ENCODE measurements at regions not wholly inside any gene's neighbourhood (a gene's known extent, or its start where the extent isn't known, plus 50 kb on each side); places are given as distances from the start of the nearest gene placed in this dataset.

DNA sequence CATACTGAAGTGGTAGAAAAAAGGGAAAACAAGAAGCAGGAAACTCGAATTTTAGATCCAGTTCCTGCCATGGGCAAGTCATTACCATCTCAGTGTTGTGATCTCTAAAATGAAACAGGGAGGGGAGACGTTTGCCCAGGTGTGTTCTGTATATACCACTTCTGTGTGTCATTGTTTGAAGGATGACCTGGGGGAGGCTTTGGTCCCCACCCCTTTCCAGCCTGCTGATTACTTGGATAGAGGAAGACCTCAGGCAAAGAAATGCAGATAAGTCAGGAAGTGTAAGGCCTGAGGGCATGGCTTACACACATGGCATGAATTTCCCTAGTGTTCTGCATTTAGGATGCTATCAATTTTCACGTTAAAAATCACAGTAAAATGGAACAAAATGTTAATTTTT lies 205.2 kb upstream of the CXCR4 start:
- WGBS (ENCODE audit: insufficient coverage, low coverage, missing lambda C conversion rate) = 0% methylated on average over 3 of the region's 3 CpGs
- Histone ChIP-seq H3K9ac (ENCODE audit: insufficient read depth in 1 of 2, low read depth in 2 of 2, low read length in 2 of 2) (no peak overlapping the region), H3K27me3 (ENCODE audit: control insufficient read depth in 2 of 2, insufficient read depth in 2 of 2, low read length in 2 of 2) (peaks cover 3 to 6% of the 10 kb centered on the region in 2 experiments; a peak in 3 of 5 replicates), H2AFZ (ENCODE audit: low read depth, low read length) (no peak overlapping the region), H3K4me1 (replicated peaks in 1 of 2; ENCODE audit: control insufficient read depth in 2 of 2, insufficient read depth in 2 of 2, low read length in 2 of 2) (no peaks in the 10 kb centered on the region; a peak in 1 of 5 replicates), H4K20me1 (replicated peaks; ENCODE audit: control insufficient read depth, insufficient read depth, low read length) (no peaks in the 10 kb centered on the region), H3K9me1 (ENCODE audit: control insufficient read depth, insufficient read depth, low read length) (no peaks in the 10 kb centered on the region), H3K4me3 (no peak overlapping the region), H3K4me2 (ENCODE audit: insufficient read depth, low read length) (no peak overlapping the region), H3K36me3 (ENCODE audit: control insufficient read depth, insufficient read depth, low read length) (no peaks in the 10 kb centered on the region), H3K9me3 (replicated peaks; ENCODE audit: control insufficient read depth, insufficient read depth, low read depth, low read length) (no peaks in the 10 kb centered on the region), H3K79me2 (ENCODE audit: control insufficient read depth, insufficient read depth, low read length) (no peaks in the 10 kb centered on the region), H3K27ac (ENCODE audit: extremely low read depth, low read depth, low read length) (no peak overlapping the region)
- BruUV-seq (replicated peaks) = no TSS peak
- in situ Hi-C loops (cut with MboI) (no loop called here), intact Hi-C loops (cut with micrococcal nuclease) (no loop called here)
- no peak for ATAC-seq
- ChIA-PET POLR2A (no interaction called here), CTCF (ENCODE audit: low intra/inter-chr PET ratio) (no interaction called here)
- FAIRE-seq = no peak
- DNase-seq (ENCODE audit: extremely low read depth in 1 of 4, low spot score in 3 of 4) = no peak
- TF ChIP-seq NR1H2 (CRISPR knock-in tag; IDR thresholded peaks at IDR 0.05) (no peak), ELF1 (tag; IDR thresholded peaks at IDR 0.05) (no peak), MEF2A (IDR thresholded peaks at IDR 0.05; ENCODE audit: control insufficient read depth, low read depth, low read length) (no peak), SIN3B (IDR thresholded peaks at IDR 0.05; ENCODE audit: low read depth) (no peak), DMBX1 (CRISPR knock-in tag; IDR thresholded peaks at IDR 0.05; ENCODE audit: borderline replicate concordance) (no peak), WHSC1 (IDR thresholded peaks at IDR 0.05; ENCODE audit: low read length) (no peak), ZEB2 (IDR thresholded peaks at IDR 0.05) (no peak), PML (IDR thresholded peaks at IDR 0.05; ENCODE audit: low read length) (no peak)
- TF ChIP-seq, protein P1, sequence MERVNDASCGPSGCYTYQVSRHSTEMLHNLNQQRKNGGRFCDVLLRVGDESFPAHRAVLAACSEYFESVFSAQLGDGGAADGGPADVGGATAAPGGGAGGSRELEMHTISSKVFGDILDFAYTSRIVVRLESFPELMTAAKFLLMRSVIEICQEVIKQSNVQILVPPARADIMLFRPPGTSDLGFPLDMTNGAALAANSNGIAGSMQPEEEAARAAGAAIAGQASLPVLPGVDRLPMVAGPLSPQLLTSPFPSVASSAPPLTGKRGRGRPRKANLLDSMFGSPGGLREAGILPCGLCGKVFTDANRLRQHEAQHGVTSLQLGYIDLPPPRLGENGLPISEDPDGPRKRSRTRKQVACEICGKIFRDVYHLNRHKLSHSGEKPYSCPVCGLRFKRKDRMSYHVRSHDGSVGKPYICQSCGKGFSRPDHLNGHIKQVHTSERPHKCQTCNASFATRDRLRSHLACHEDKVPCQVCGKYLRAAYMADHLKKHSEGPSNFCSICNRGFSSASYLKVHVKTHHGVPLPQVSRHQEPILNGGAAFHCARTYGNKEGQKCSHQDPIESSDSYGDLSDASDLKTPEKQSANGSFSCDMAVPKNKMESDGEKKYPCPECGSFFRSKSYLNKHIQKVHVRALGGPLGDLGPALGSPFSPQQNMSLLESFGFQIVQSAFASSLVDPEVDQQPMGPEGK (CRISPR knock-in tag; IDR thresholded peaks at IDR 0.05; ENCODE audit: borderline replicate concordance) = no peak
